SU-DHL-6 (cell line): ENCODE measurements at regions not wholly inside any gene's neighbourhood (a gene's known extent, or its start where the extent isn't known, plus 50 kb on each side); places are given as distances from the start of the nearest gene placed in this dataset.

ENCODE experiments used
- H2AFZ ChIP-seq: fragments of 200-600 bp; sonication (generic); 2 replicates; pipeline ENCODE4 v1.6.1; 2014; ENCODE audit warnings: low read depth, mild to moderate bottlenecking, moderate library complexity, mixed read lengths, antibody characterized with exemption, low read length; ENCODE audit not compliant: severe bottlenecking
- H3F3A ChIP-seq: fragments of 200-600 bp; shearing (Covaris generic); 2 replicates; pipeline ENCODE4 v1.6.0; 2016; ENCODE audit warnings: antibody characterized with exemption, mild to moderate bottlenecking; ENCODE audit not compliant: insufficient read depth
- H3K27ac ChIP-seq: fragments of 200-600 bp; sonication (generic); 2 replicates; pipeline ENCODE4 v1.5.1; 2016; ENCODE audit warnings: low read depth, mild to moderate bottlenecking, low read length, moderate library complexity, mixed read lengths
- H3K27me3 ChIP-seq: fragments of 200-600 bp; sonication (generic), shearing (Covaris generic); 2 replicates; pipeline ENCODE4 v1.6.0; 2014; ENCODE audit warnings: mild to moderate bottlenecking, low read length
- H3K36me3 ChIP-seq: fragments of 200-600 bp; sonication (generic); 2 replicates; pipeline ENCODE4 v1.6.1; 2014; ENCODE audit warnings: mild to moderate bottlenecking, low read length, mixed read lengths
- H3K4me2 ChIP-seq: fragments of 300-600, 200-600 bp; shearing (Covaris generic), sonication (generic); 2 replicates; pipeline ENCODE4 v1.6.0; 2014; ENCODE audit warnings: low read length, low read depth, mild to moderate bottlenecking; ENCODE audit not compliant: poor library complexity, severe bottlenecking
- H3K4me3 ChIP-seq: fragments of 200-600 bp; sonication (generic); 2 replicates; pipeline ENCODE4 v1.5.1; 2014; ENCODE audit warnings: antibody characterized with exemption, low read length, mild to moderate bottlenecking, mixed read lengths; ENCODE audit not compliant: insufficient read depth, poor library complexity, severe bottlenecking
- H3K79me2 ChIP-seq: fragments of 200-600 bp; sonication (generic); 2 replicates; pipeline ENCODE4 v1.6.1; 2014; ENCODE audit warnings: mild to moderate bottlenecking, low read length, moderate library complexity; ENCODE audit not compliant: insufficient read depth
- H3K9ac ChIP-seq: fragments of 200-600 bp; sonication (generic); 2 replicates; pipeline ENCODE4 v1.7.0; 2014; ENCODE audit warnings: mild to moderate bottlenecking, low read length
- H3K9me2 ChIP-seq: fragments of 200-600 bp; sonication (generic); replicated peaks from 2 replicates; pipeline ENCODE4 v1.6.1; 2014; ENCODE audit warnings: low read length; ENCODE audit not compliant: insufficient read depth
- H3K9me3 ChIP-seq: fragments of 200-600 bp; sonication (generic); 2 replicates; pipeline ENCODE4 v1.6.1; 2014; ENCODE audit warnings: low read length, mixed read lengths; ENCODE audit not compliant: insufficient read depth
- H4K20me1 ChIP-seq: fragments of 200-600 bp; sonication (generic); 2 replicates; pipeline ENCODE4 v1.6.1; 2014; ENCODE audit warnings: low read depth, mild to moderate bottlenecking, antibody characterized with exemption, low read length, moderate library complexity, mixed read lengths
- EZH2phosphoT487 ChIP-seq: fragments of 200-600 bp; sonication (generic), shearing (Covaris generic); conservative IDR thresholded peaks from 2 replicates; pipeline ENCODE4 v1.6.1; 2018; ENCODE audit warnings: mild to moderate bottlenecking, antibody characterized with exemption, low read length, moderate library complexity, mixed read lengths
- TF ChIP-seq, protein P1 (sequence below): fragments of 200-600 bp; sonication (generic); IDR thresholded peaks from one replicate; pipeline ENCODE4 v1.5.1; 2017; ENCODE audit warnings: antibody characterized with exemption, mild to moderate bottlenecking, low read length, moderate library complexity; ENCODE audit not compliant: insufficient read depth, poor library complexity, severe bottlenecking

DNA sequence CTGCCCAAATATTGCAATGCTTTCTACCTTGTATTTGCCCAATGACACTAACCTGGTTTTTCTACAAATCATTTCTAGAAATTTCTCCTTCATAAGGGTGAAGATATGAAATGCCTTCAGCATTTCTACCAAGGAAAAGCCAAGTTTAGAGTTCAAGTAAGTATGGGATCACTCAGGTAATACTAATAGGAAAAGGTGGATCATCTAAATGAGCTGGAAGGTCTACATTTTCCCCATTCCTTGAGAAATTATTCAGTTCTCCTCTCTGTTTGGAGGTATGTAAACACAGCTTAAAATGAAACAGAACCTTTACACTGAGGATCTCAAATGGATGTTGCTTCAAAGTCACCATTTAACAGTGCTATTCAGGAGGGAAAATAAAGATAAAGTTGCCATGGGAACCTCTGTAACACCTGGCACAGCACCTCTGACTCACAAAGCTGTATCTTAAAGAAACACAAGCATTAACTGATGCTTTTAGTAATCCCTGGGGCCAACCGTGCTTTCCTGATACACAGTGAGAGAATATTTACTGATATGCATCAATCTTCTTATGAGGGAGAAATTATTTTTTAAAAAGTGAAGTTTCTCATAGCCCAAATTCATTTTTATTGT, 161.3 kb downstream of the DRD1 start:
- H3K27ac ChIP-seq: no peak overlapping the region
- H4K20me1 ChIP-seq: no peaks in the 10 kb centered on the region
- H3K27me3 ChIP-seq: no peaks in the 10 kb centered on the region
- H3F3A ChIP-seq: no peaks in the 10 kb centered on the region
- no peaks in the 10 kb centered on the region for H3K9me2 ChIP-seq
- no peaks in the 10 kb centered on the region for H3K79me2 ChIP-seq
- H2AFZ ChIP-seq: no peak overlapping the region
- H3K4me2 ChIP-seq: no peak overlapping the region
- no peak overlapping the region for H3K9ac ChIP-seq
- no peak overlapping the region for H3K4me3 ChIP-seq
- TF ChIP-seq EZH2phosphoT487: no peak
- TF ChIP-seq, protein P1, sequence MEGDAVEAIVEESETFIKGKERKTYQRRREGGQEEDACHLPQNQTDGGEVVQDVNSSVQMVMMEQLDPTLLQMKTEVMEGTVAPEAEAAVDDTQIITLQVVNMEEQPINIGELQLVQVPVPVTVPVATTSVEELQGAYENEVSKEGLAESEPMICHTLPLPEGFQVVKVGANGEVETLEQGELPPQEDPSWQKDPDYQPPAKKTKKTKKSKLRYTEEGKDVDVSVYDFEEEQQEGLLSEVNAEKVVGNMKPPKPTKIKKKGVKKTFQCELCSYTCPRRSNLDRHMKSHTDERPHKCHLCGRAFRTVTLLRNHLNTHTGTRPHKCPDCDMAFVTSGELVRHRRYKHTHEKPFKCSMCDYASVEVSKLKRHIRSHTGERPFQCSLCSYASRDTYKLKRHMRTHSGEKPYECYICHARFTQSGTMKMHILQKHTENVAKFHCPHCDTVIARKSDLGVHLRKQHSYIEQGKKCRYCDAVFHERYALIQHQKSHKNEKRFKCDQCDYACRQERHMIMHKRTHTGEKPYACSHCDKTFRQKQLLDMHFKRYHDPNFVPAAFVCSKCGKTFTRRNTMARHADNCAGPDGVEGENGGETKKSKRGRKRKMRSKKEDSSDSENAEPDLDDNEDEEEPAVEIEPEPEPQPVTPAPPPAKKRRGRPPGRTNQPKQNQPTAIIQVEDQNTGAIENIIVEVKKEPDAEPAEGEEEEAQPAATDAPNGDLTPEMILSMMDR: no peak
- H3K36me3 ChIP-seq: no peaks in the 10 kb centered on the region
- H3K9me3 ChIP-seq: no peaks in the 10 kb centered on the region

DNA sequence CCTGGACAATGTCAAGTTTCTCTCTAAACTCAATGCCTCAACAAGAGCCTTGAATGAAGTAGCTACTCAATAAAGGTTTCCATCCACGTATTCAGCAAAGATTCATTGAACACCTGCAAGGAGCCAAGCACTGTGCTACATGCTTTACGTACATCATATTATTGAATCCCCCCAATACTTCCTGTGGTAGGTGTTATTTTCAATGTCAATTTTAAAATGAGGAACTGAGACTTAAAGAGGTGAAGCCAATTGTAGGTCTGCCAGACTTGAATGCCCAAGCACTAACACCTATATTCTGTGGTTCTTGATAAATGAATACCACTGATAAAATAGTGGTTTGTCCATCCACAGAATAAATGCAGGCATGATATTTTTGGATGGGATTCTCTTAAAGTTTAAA, 162.3 kb downstream of the DRD1 start:
- Histone ChIP-seq H3K4me2 (no peak overlapping the region), H4K20me1 (no peaks in the 10 kb centered on the region), H3K79me2 (no peaks in the 10 kb centered on the region), H3K27ac (no peak overlapping the region), H3K27me3 (no peaks in the 10 kb centered on the region), H3K9me3 (no peaks in the 10 kb centered on the region), H3K36me3 (no peaks in the 10 kb centered on the region), H2AFZ (no peak overlapping the region), H3K4me3 (no peak overlapping the region), H3F3A (no peaks in the 10 kb centered on the region), H3K9ac (no peak overlapping the region), H3K9me2 (no peaks in the 10 kb centered on the region)
- TF ChIP-seq, protein P1: no peak
- no peak for TF ChIP-seq EZH2phosphoT487

DNA sequence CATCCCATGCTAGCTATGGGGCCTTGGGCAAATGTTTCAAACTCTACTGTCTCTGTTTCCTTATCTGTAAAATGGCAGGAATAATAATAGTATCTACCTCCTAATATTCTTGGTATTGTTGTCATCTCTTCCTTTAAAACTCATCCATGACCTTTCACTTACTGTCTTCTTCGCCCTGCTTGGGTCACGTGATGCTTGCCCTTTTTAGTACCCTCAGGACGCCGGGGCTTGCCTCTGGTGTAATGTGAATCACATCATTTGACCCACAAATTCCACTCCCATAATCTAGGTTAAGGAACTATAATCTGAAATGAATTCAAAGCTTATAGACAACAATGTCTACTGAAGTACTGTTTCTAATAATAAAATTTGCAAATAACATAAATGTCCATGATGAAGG, 162.7 kb downstream of the DRD1 start:
- Histone ChIP-seq H3K4me2 (no peak overlapping the region), H3K27me3 (no peaks in the 10 kb centered on the region), H3K27ac (no peak overlapping the region), H3K4me3 (no peak overlapping the region), H4K20me1 (no peaks in the 10 kb centered on the region), H3K9ac (no peak overlapping the region), H3K9me3 (no peaks in the 10 kb centered on the region), H3F3A (no peaks in the 10 kb centered on the region), H2AFZ (no peak overlapping the region), H3K79me2 (no peaks in the 10 kb centered on the region), H3K36me3 (no peaks in the 10 kb centered on the region), H3K9me2 (no peaks in the 10 kb centered on the region)
- TF ChIP-seq, protein P1: no peak
- no peak for TF ChIP-seq EZH2phosphoT487

DNA sequence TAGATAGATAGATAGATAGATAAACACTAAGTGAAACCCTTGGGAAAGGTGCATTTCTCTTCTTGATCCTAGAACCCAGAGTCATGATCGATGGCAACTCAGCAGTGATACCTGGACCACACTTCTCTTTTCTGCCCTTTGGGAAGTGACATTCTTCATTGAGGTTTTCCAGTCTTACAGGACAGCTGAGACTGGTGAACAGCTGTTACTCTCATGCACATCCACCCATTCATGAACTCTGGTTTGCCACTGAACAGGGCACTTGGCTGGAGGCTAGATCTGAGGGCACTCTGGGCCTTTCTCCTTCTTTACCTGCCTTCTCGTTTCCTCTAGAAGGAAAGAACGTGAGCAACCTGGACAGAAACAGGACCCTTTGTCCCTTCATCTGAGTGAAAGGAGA, 164.5 kb downstream of the DRD1 start:
- no peak overlapping the region for H3K4me3 ChIP-seq
- no peak overlapping the region for H3K9ac ChIP-seq
- no peak overlapping the region for H3K4me2 ChIP-seq
- no peaks in the 10 kb centered on the region for H3K9me3 ChIP-seq
- no peaks in the 10 kb centered on the region for H3K36me3 ChIP-seq
- no peaks in the 10 kb centered on the region for H3F3A ChIP-seq
- H4K20me1 ChIP-seq: no peaks in the 10 kb centered on the region
- no peaks in the 10 kb centered on the region for H3K79me2 ChIP-seq
- H2AFZ ChIP-seq: no peak overlapping the region
- no peaks in the 10 kb centered on the region for H3K27me3 ChIP-seq
- H3K9me2 ChIP-seq: no peaks in the 10 kb centered on the region
- TF ChIP-seq, protein P1: no peak
- no peak for TF ChIP-seq EZH2phosphoT487
- no peak overlapping the region for H3K27ac ChIP-seq
